K562 (cell line): ENCODE measurements at regions not wholly inside any gene's neighbourhood (a gene's known extent, or its start where the extent isn't known, plus 50 kb on each side); places are given as distances from the start of the nearest gene placed in this dataset.

Experiments
- ATAC-seq: fragments of 200-7000 bp; cut with Tn5 transposase; 3 replicates; pipeline ENCODE4 v1.9.1; 2020; ENCODE audit warnings: moderate library complexity
- BruUV-seq: library from RNA; stranded (reverse); fragments of 400-500 nt; replicated peaks from 2 replicates; lab custom pipeline; 2021; lab: Mats Ljungman, UMichigan
- CTCF ChIA-PET: fragments of 300-600 bp; formaldehyde crosslinking; extraction: SDS; loops from one replicate; lab custom pipeline; 2021; ENCODE audit warnings: low intra/inter-chr PET ratio; lab: Yijun Ruan, JAX
- POLR2A ChIA-PET: fragments of 300-600, 350-650 bp; sonication (Branson Sonifier 250); formaldehyde crosslinking; extraction: SDS; loops from one replicate; lab custom pipeline; 2021; ENCODE audit warnings: antibody characterized with exemption, inconsistent platforms; lab: Yijun Ruan, JAX
- DNase-seq, 4 experiments: peaks; one replicate each; pipeline versions ENCODE4 v3.0.0 to v3.0.0-alpha.2; 2011 to 2018; ENCODE audit warnings: low spot score in 3 of 4, mixed read lengths in 3 of 4; ENCODE audit errors: extremely low read depth in 1 of 4
- FAIRE-seq: peaks from 2 replicates; lab custom pipeline; 2011; peaks lifted over from hg19 to GRCh38; lab: Jason Lieb, UNC
- H2AFZ ChIP-seq: 2 replicates; pipeline ENCODE4 v1.6.0; 2011; ENCODE audit warnings: low read depth, low read length, control low read depth, inconsistent platforms
- H3K27ac ChIP-seq: fragments of 200-600 bp; 3 replicates; pipeline ENCODE4 v1.8.0; 2011; ENCODE audit warnings: low read depth, mild to moderate bottlenecking, control low read depth, inconsistent platforms, low read length, moderate library complexity, mixed read lengths; ENCODE audit errors: extremely low read depth
- H3K27me3 ChIP-seq, 2 experiments: fragments of 300-600 bp in 1 of 2; 2 replicates in 1 of 2; 3 replicates in 1 of 2; pipeline versions ENCODE4 v1.6.0 to v1.8.0; 2011; ENCODE audit warnings: inconsistent platforms in 2 of 2, low read length in 2 of 2, mild to moderate bottlenecking in 1 of 2, mixed read lengths in 1 of 2, moderate library complexity in 1 of 2; ENCODE audit not compliant: control insufficient read depth in 2 of 2, insufficient read depth in 2 of 2
- H3K36me3 ChIP-seq: fragments of 300-600 bp; 3 replicates; pipeline ENCODE4 v1.8.0; 2011; ENCODE audit warnings: mild to moderate bottlenecking, low read length, inconsistent platforms; ENCODE audit not compliant: control insufficient read depth, insufficient read depth
- H3K4me1 ChIP-seq, 2 experiments: fragments of 200-600 bp in 1 of 2; replicated peaks in 1 of 2; 2 replicates in 1 of 2; 3 replicates in 1 of 2; pipeline versions ENCODE4 v1.5.1 to v1.8.0; 2011; ENCODE audit warnings: inconsistent platforms in 2 of 2, low read length in 2 of 2, mild to moderate bottlenecking in 1 of 2, mixed read lengths in 1 of 2, moderate library complexity in 1 of 2; ENCODE audit not compliant: control insufficient read depth in 2 of 2, insufficient read depth in 2 of 2
- H3K4me2 ChIP-seq: 2 replicates; pipeline ENCODE4 v1.6.1; 2011; ENCODE audit warnings: low read length, control low read depth, inconsistent platforms, mixed read lengths; ENCODE audit not compliant: insufficient read depth
- H3K4me3 ChIP-seq: fragments of 200-600 bp; sonication (generic), shearing (Covaris generic); 2 replicates; pipeline ENCODE4 v1.5.1; 2016; ENCODE audit warnings: control low read depth, inconsistent platforms
- H3K79me2 ChIP-seq: fragments of 200-600 bp; 3 replicates; pipeline ENCODE4 v1.8.0; 2011; ENCODE audit warnings: low read length, inconsistent platforms; ENCODE audit not compliant: control insufficient read depth, insufficient read depth
- H3K9ac ChIP-seq, 2 experiments: 2 replicates each; pipeline versions ENCODE4 v1.6.0 to v1.6.1; 2011; ENCODE audit warnings: low read depth in 2 of 2, low read length in 2 of 2, control low read depth in 1 of 2, inconsistent platforms in 1 of 2, mild to moderate bottlenecking in 1 of 2, mixed read lengths in 1 of 2; ENCODE audit not compliant: insufficient read depth in 1 of 2
- H3K9me1 ChIP-seq: one replicate; pipeline ENCODE4 v1.6.0; 2011; ENCODE audit warnings: inconsistent platforms, mild to moderate bottlenecking, low read length, moderate library complexity; ENCODE audit not compliant: control insufficient read depth, insufficient read depth
- H3K9me3 ChIP-seq: replicated peaks from 2 replicates; pipeline ENCODE4 v1.5.1; 2011; ENCODE audit warnings: low read depth, low read length, inconsistent platforms; ENCODE audit not compliant: control insufficient read depth, insufficient read depth
- H4K20me1 ChIP-seq: replicated peaks from 2 replicates; pipeline ENCODE4 v1.6.1; 2011; ENCODE audit warnings: low read length, inconsistent platforms, mixed read lengths; ENCODE audit not compliant: control insufficient read depth, insufficient read depth
- CHD4 ChIP-seq: fragments of 200-600 bp; sonication (generic); IDR thresholded peaks from 3 replicates; pipeline ENCODE4 v1.6.1; 2012; ENCODE audit warnings: low read depth, mild to moderate bottlenecking, mixed read lengths, low read length, inconsistent platforms; ENCODE audit not compliant: insufficient read depth, insufficient replicate concordance, poor library complexity, severe bottlenecking
- E2F6 ChIP-seq, 2 experiments: IDR thresholded peaks; 2 replicates each; pipeline ENCODE4 v1.6.1; 2011; ENCODE audit warnings: borderline replicate concordance in 1 of 2, control low read depth in 1 of 2, low read depth in 1 of 2, low read length in 1 of 2, mild to moderate bottlenecking in 1 of 2, mixed read lengths in 1 of 2, moderate library complexity in 1 of 2; ENCODE audit not compliant: insufficient read depth in 1 of 2, insufficient read length in 1 of 2, poor library complexity in 1 of 2, severe bottlenecking in 1 of 2; ENCODE audit errors: extremely low read depth in 1 of 2
- HMGXB4 ChIP-seq: sonication (generic); formaldehyde crosslinking; IDR thresholded peaks from 2 replicates; pipeline ENCODE4 v1.8.1; 2023; ENCODE audit warnings: mild to moderate bottlenecking, missing genetic modification reagents
- NFE2 ChIP-seq: IDR thresholded peaks from 2 replicates; pipeline ENCODE4 v1.6.1; 2014; ENCODE audit warnings: antibody characterized with exemption, low read depth
- PRMT5 ChIP-seq: sonication (generic); formaldehyde crosslinking; IDR thresholded peaks from 2 replicates; pipeline ENCODE4 v1.5.0; 2020; ENCODE audit warnings: missing genetic modification reagents
- RAD51 ChIP-seq: fragments of 450-650 bp; IDR thresholded peaks from 2 replicates; pipeline ENCODE4 v1.7.1; 2016; ENCODE audit warnings: low read depth, mild to moderate bottlenecking, borderline replicate concordance
- ZNF224 ChIP-seq: sonication (generic); formaldehyde crosslinking; IDR thresholded peaks from 2 replicates; pipeline ENCODE4 v1.8.0; 2022; ENCODE audit warnings: mild to moderate bottlenecking, missing genetic modification reagents
- ZNF696 ChIP-seq: fragments of 250-450 bp; sonication (Bioruptor Pico); conservative IDR thresholded peaks from 2 replicates; pipeline ENCODE4 v1.4.0; 2020; ENCODE audit warnings: mild to moderate bottlenecking, moderate library complexity
- WGBS: fragments of 100-300 bp; shearing (Covaris generic); methylation state at CpG from one replicate; pipeline ENCODE4 v1.1.6; 2016; ENCODE audit warnings: low coverage, mixed read lengths; ENCODE audit not compliant: insufficient coverage; ENCODE audit errors: missing lambda C conversion rate; 5-methylcytosine and 5-hydroxymethylcytosine counted together
- in situ Hi-C: fragments of 300-500 bp; cut with MboI; formaldehyde crosslinking; loops from 4 replicates; pipeline ENCODE4 v1.15.0; 2018; ENCODE audit warnings: inconsistent platforms, mixed read lengths
- intact Hi-C: fragments of 100-400 bp; cut with micrococcal nuclease; formaldehyde crosslinking; loops from 2 replicates; pipeline ENCODE4 v1.14.2; 2022

- H4K20me1 ChIP-seq = no peaks in the 10 kb centered on the region
- H3K27ac ChIP-seq = no peak overlapping the region
- H3K79me2 ChIP-seq = no peaks in the 10 kb centered on the region
- no peak overlapping the region for H2AFZ ChIP-seq
- H3K36me3 ChIP-seq = no peaks in the 10 kb centered on the region
- TF ChIP-seq ZNF224 (CRISPR knock-in tag) = no peak
- no peak for TF ChIP-seq HMGXB4 (CRISPR knock-in tag)
- TF ChIP-seq ZNF696 (CRISPR knock-in tag) = no peak
- TF ChIP-seq CHD4 = no peak
- TF ChIP-seq E2F6 (IDR thresholded peaks at IDR 0.05; ENCODE audit: borderline replicate concordance in 1 of 2, extremely low read depth in 1 of 2, insufficient read depth in 1 of 2, insufficient read length in 1 of 2, low read depth in 1 of 2, low read length in 1 of 2, poor library complexity in 1 of 2, severe bottlenecking in 1 of 2) = no peak
- no peak for TF ChIP-seq RAD51
- TF ChIP-seq PRMT5 = no peak
- TF ChIP-seq NFE2 = no peak
- H3K9ac ChIP-seq = no peak overlapping the region
- no peak for FAIRE-seq
- 0% methylated on average over 4 of the region's 4 CpGs for WGBS
- ChIA-PET CTCF (no interaction called here), POLR2A (no interaction called here)
- H3K27me3 ChIP-seq = no peaks in the 10 kb centered on the region
- H3K4me1 ChIP-seq = no peaks in the 10 kb centered on the region
- no peak for ATAC-seq
- no TSS peak for BruUV-seq
- no peaks in the 10 kb centered on the region for H3K9me1 ChIP-seq
- H3K9me3 ChIP-seq = no peaks in the 10 kb centered on the region; the same call in 1 of the 2 replicates
- no peak overlapping the region for H3K4me2 ChIP-seq
- intact Hi-C loops = no loop called here
- H3K4me3 ChIP-seq = no peak overlapping the region
- DNase-seq = no peak
- in situ Hi-C loops = no loop called here
These were observed 803.1 kb downstream of the USP25 start for GRCh38 chr21:16532840-16533239.
